Activated naive CD4-positive, alpha-beta T cell treated with anti-CD3 and anti-CD28 coated beads, Interleukin-2, amount 10 ng/mL, durations not matched to agents 7 days and 5 days (primary cell): ENCODE measurements at regions not wholly inside any gene's neighbourhood (a gene's known extent, or its start where the extent isn't known, plus 50 kb on each side); places are given as distances from the start of the nearest gene placed in this dataset.

ENCODE experiments used
- CTCF ChIA-PET: fragments of 350-600 bp; sonication (Branson Sonifier 250); formaldehyde crosslinking; loops from one replicate; lab custom pipeline; 2021; ENCODE audit warnings: antibody characterized with exemption; lab: Charles Lee
- DNase-seq: peaks from one replicate; pipeline ENCODE4 v3.0.0-alpha.2; 2020
- H3K27ac Mint-ChIP-seq: one replicate; pipeline ENCODE4 v1.8.0; 2021; ENCODE audit warnings: mild to moderate bottlenecking, moderate library complexity, mixed read lengths
- H3K27me3 Mint-ChIP-seq: one replicate; pipeline ENCODE4 v1.8.0; 2021; ENCODE audit warnings: mild to moderate bottlenecking, mixed read lengths
- H3K36me3 Mint-ChIP-seq: one replicate; pipeline ENCODE4 v1.8.0; 2021; ENCODE audit warnings: mixed read lengths
- H3K4me1 Mint-ChIP-seq: one replicate; pipeline ENCODE4 v1.8.0; 2021; ENCODE audit warnings: mixed read lengths
- H3K4me3 Mint-ChIP-seq: one replicate; pipeline ENCODE4 v1.8.0; 2021; ENCODE audit warnings: mild to moderate bottlenecking, moderate library complexity, mixed read lengths
- H3K9me3 Mint-ChIP-seq: one replicate; pipeline ENCODE4 v1.8.0; 2021; ENCODE audit warnings: mixed read lengths

GRCh38 chr16:14334366-14335080, 263.4 kb downstream of the MRTFB start:
- no peak overlapping the region for H3K4me3 Mint-ChIP-seq
- CTCF ChIA-PET = no interaction called here
- peaks cover 13% of the 10 kb centered on the region for H3K4me1 Mint-ChIP-seq
- no peak for DNase-seq
- peaks cover 5% of the 10 kb centered on the region for H3K27me3 Mint-ChIP-seq
- no peaks in the 10 kb centered on the region for H3K36me3 Mint-ChIP-seq
- H3K27ac Mint-ChIP-seq = no peak overlapping the region
- H3K9me3 Mint-ChIP-seq = peaks cover 6% of the 10 kb centered on the region

GRCh38 chr16:14333361-14333760, 262.2 kb downstream of the MRTFB start:
- CTCF ChIA-PET = no interaction called here

GRCh38 chr16:14331020-14331419, 259.9 kb downstream of the MRTFB start:
- CTCF ChIA-PET = no interaction called here
- Mint-ChIP-seq H3K36me3 (no peaks in the 10 kb centered on the region), H3K27ac (no peak overlapping the region), H3K4me3 (no peak overlapping the region), H3K9me3 (peaks cover 3% of the 10 kb centered on the region), H3K27me3 (no peaks in the 10 kb centered on the region), H3K4me1 (peaks cover 21% of the 10 kb centered on the region)
- no peak for DNase-seq

More at GRCh38 chr16:14333361-14333760, 262.2 kb downstream of the MRTFB start:
- no peak overlapping the region for H3K27ac Mint-ChIP-seq
- peaks cover 5% of the 10 kb centered on the region for H3K27me3 Mint-ChIP-seq
- H3K36me3 Mint-ChIP-seq = no peaks in the 10 kb centered on the region
- H3K4me3 Mint-ChIP-seq = no peak overlapping the region
- H3K4me1 Mint-ChIP-seq = peaks cover 17% of the 10 kb centered on the region
- no peak for DNase-seq
- peaks cover 6% of the 10 kb centered on the region for H3K9me3 Mint-ChIP-seq

- Mint-ChIP-seq H3K27me3 (no peaks in the 10 kb centered on the region), H3K36me3 (no peaks in the 10 kb centered on the region), H3K9me3 (no peaks in the 10 kb centered on the region), H3K4me3 (no peak overlapping the region), H3K27ac (no peak overlapping the region), H3K4me1 (peaks cover 21% of the 10 kb centered on the region)
- CTCF ChIA-PET = no interaction called here
- DNase-seq = no peak
Observed at GRCh38 chr16:14329727-14330350, 258.7 kb downstream of the MRTFB start.

GRCh38 chr16:14325502-14326401, 254.6 kb downstream of the MRTFB start:
- Mint-ChIP-seq H3K9me3 (no peaks in the 10 kb centered on the region), H3K36me3 (no peaks in the 10 kb centered on the region)
- CTCF ChIA-PET = interaction anchor here (1.2 kb wide), 1 partner anchor 16 kb away, joined by 3 read pairs; no protein-coding TSS in a partner anchor

GRCh38 chr16:14324581-14324980, 253.5 kb downstream of the MRTFB start:
- H3K27ac Mint-ChIP-seq = no peak overlapping the region
- H3K36me3 Mint-ChIP-seq = no peaks in the 10 kb centered on the region
- H3K4me3 Mint-ChIP-seq = no peak overlapping the region
- peaks cover 9% of the 10 kb centered on the region for H3K4me1 Mint-ChIP-seq
- no peak for DNase-seq
- no peaks in the 10 kb centered on the region for H3K9me3 Mint-ChIP-seq
- no peaks in the 10 kb centered on the region for H3K27me3 Mint-ChIP-seq
- CTCF ChIA-PET = interaction anchor here (1.2 kb wide), 2 partner anchors 15 to 75 kb away, joined by 3 read pairs; no protein-coding TSS in a partner anchor

More at GRCh38 chr16:14325502-14326401, 254.6 kb downstream of the MRTFB start:
- no peak overlapping the region for H3K27ac Mint-ChIP-seq
- DNase-seq = no peak
- H3K4me1 Mint-ChIP-seq = peaks cover 19% of the 10 kb centered on the region
- no peaks in the 10 kb centered on the region for H3K27me3 Mint-ChIP-seq
- H3K4me3 Mint-ChIP-seq = no peak overlapping the region

GRCh38 chr16:14322186-14322585, 251.1 kb downstream of the MRTFB start:
- Mint-ChIP-seq H3K27ac (no peak overlapping the region), H3K36me3 (no peaks in the 10 kb centered on the region), H3K9me3 (no peaks in the 10 kb centered on the region), H3K27me3 (no peaks in the 10 kb centered on the region), H3K4me3 (no peak overlapping the region), H3K4me1 (no peaks in the 10 kb centered on the region)
- CTCF ChIA-PET = no interaction called here
- DNase-seq = no peak

GRCh38 chr16:14321542-14321941, 250.4 kb downstream of the MRTFB start:
- Mint-ChIP-seq H3K4me1 (no peaks in the 10 kb centered on the region), H3K27ac (no peak overlapping the region), H3K36me3 (no peaks in the 10 kb centered on the region), H3K27me3 (no peaks in the 10 kb centered on the region), H3K9me3 (no peaks in the 10 kb centered on the region), H3K4me3 (no peak overlapping the region)
- CTCF ChIA-PET = no interaction called here
- DNase-seq = no peak

- Mint-ChIP-seq H3K27me3 (no peaks in the 10 kb centered on the region), H3K4me3 (no peak overlapping the region), H3K4me1 (no peaks in the 10 kb centered on the region), H3K9me3 (no peaks in the 10 kb centered on the region), H3K27ac (no peak overlapping the region), H3K36me3 (no peaks in the 10 kb centered on the region)
- DNase-seq = no peak
- CTCF ChIA-PET = no interaction called here
Observed at GRCh38 chr16:14320406-14320805, 249.3 kb downstream of the MRTFB start.
